ENCODE measurements at regions not wholly inside any gene's neighbourhood (a gene's known extent, or its start where the extent isn't known, plus 50 kb on each side); places are given as distances from the start of the nearest gene placed in this dataset.

DNA sequence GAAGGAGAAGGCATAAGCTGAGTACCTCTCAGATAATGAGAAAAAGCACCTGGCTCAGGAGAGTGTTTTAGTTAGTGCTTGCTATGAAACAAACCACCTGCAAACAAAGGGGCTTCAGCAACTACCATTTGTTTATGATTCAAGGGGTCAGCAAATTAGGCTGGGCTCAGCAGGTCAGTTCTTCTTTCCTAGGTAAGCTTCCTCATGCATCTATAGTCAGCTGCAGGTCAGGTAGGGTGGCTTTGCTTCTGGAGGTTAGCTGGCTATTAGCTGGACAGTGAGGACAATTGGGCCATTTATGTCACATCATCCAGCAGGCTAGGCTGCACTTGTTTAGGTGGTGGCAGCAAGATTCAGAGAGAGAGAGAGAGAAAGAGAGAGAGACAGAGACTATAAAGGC is 185.5 kb downstream of the EMX2 start:
- TF ChIP-seq, protein P1, sequence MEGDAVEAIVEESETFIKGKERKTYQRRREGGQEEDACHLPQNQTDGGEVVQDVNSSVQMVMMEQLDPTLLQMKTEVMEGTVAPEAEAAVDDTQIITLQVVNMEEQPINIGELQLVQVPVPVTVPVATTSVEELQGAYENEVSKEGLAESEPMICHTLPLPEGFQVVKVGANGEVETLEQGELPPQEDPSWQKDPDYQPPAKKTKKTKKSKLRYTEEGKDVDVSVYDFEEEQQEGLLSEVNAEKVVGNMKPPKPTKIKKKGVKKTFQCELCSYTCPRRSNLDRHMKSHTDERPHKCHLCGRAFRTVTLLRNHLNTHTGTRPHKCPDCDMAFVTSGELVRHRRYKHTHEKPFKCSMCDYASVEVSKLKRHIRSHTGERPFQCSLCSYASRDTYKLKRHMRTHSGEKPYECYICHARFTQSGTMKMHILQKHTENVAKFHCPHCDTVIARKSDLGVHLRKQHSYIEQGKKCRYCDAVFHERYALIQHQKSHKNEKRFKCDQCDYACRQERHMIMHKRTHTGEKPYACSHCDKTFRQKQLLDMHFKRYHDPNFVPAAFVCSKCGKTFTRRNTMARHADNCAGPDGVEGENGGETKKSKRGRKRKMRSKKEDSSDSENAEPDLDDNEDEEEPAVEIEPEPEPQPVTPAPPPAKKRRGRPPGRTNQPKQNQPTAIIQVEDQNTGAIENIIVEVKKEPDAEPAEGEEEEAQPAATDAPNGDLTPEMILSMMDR (IDR thresholded peaks at IDR 0.05; ENCODE audit: insufficient read depth, low read depth, low read length) = no peak
- no peak for DNase-seq (ENCODE audit: low read depth)
- no peak overlapping the region for H3K4me3 ChIP-seq (ENCODE audit: low read depth, low read length)

DNA sequence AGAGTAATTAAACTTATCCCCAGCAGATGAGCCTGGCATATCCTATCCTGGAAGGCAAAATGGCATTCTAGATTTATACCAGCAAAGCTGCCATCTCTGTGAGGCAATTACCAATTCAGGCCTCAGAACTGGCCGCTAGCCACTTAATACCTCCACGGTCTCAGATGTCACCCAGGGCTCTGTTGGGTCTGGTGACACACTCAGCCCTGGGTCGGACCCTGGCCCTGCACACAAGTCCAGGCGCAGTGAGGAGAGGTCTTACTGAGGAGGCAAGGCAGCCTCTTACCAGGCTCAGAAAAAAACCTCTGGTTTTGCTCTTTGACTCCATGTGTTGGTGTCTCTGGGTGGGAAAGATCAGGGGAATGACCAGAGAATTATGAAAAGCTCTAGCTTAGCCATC is 186.6 kb downstream of the EMX2 start:
- no peak for DNase-seq (ENCODE audit: low read depth)
- H3K4me3 ChIP-seq (ENCODE audit: low read depth, low read length) = no peak overlapping the region
- TF ChIP-seq, protein P1 (IDR thresholded peaks at IDR 0.05; ENCODE audit: insufficient read depth, low read depth, low read length) = no peak

DNA sequence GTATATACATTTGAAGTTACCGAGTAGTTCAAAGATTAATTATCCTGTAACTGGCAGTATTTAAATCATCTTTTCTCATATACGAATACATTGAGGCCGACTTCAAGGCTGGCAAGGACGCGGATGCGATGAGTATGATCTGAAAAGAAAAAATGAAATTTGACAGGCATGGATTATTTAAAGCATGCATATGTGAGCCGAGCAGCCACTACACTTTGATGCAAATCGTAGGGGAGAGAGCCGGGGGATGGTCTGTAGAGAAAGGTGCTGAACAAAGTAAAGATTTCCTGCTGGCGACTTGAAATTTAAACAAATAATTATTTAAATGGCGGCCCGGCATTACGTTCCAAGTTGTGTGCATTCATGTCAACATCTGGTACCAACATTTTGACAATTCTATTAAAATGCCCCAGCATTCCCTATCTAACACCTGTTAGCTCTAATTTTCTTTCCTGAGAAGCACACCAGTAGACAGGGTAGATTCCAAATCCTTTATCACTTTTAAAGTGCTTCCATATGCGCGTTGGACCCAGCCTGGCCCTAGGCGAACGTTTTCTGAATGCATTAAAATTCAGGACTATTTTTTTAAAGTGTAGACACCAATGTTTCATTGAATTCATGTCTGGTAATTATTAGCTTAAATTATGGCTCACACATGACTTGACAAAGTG is 188.7 kb downstream of the EMX2 start:
- TF ChIP-seq, protein P1 (IDR thresholded peaks at IDR 0.05; ENCODE audit: insufficient read depth, low read depth, low read length) = no peak
- DNase-seq (ENCODE audit: low read depth) = no peak
- H3K4me3 ChIP-seq (ENCODE audit: low read depth, low read length) = no peak overlapping the region

DNA sequence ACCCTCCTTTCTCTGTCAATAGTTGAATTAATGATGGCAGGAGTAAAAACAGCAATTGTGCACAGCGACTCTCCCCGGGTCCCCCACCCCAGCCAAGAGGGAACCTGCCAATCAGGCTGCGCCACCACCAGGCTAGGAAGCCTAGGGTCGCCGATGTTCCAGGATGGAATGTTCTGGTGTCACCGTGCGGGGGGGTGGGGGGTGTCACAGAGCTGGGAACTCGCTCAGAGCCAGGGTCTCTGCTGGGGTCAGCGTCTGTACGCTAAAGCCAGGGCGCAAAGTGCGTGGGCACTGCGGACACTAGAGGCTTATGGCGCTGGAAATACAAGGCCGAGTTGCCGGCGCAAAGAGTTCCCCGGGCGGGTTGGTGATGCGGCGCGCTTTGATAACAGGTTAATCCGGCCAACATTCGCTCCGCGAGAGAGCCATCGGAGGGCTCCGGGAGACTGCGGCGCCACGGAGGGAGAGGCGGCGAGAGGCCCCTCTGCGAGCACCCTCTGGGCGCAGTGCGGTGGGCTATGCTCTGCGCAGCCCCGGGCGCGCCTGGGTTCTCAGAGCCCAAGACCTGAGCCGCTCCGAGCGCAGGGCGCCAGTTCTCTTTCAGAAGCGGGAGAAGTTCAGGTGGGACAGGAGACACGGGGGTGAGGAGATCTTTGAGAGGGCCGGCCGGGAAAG is 192.3 kb downstream of the EMX2 start:
- TF ChIP-seq, protein P1 (IDR thresholded peaks at IDR 0.05; ENCODE audit: insufficient read depth, low read depth, low read length) = no peak
- DNase-seq (ENCODE audit: low read depth) = no peak
- no peak overlapping the region for H3K4me3 ChIP-seq (ENCODE audit: low read depth, low read length)

DNA sequence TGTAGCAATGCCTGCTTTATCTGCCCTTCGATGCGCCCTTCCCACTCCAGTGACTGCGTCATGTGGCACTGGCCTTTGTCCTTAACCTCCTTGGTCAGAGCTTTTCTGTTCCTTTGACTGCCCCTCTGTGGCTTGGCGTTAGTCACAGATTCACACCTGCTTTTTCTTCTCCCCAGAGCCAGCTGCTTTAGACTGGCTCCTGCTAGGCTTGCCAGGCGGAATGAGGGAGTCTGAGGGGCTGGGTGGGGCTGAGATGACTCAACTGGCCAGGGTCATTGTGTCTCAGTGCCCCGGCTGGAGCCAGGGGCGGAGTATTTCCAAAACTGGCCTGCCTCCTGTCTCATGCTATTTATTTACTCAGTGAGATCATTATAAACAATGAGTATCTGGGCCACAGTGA is 194.1 kb downstream of the EMX2 start:
- TF ChIP-seq, protein P1 (IDR thresholded peaks at IDR 0.05; ENCODE audit: insufficient read depth, low read depth, low read length) = no peak
- DNase-seq (ENCODE audit: low read depth) = no peak
- no peak overlapping the region for H3K4me3 ChIP-seq (ENCODE audit: low read depth, low read length)

DNA sequence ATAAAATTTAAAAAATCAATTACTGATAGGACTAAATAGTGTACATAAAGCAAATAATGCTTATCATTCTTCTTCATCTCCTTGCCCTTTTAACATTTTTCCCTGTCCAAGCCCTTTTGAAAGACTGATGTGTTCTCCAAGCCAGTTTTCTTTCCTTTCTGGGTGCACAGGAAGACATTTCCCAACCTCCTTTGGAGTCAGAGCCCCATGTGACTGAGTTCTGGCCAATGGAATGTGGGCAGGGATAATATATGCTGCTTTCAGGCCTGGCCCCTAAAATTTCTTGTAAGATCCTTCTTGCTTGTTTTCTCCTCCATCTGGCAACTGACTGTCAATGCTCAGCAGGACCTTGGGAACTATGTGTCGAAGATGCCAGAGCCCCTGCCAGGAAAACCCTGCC is 197.5 kb downstream of the EMX2 start:
- no peak for DNase-seq (ENCODE audit: low read depth)
- H3K4me3 ChIP-seq (ENCODE audit: low read depth, low read length) = no peak overlapping the region
- TF ChIP-seq, protein P1 (IDR thresholded peaks at IDR 0.05; ENCODE audit: insufficient read depth, low read depth, low read length) = no peak

Data from fibroblast of villous mesenchyme (primary cell).